ENCODE measurements at regions not wholly inside any gene's neighbourhood (a gene's known extent, or its start where the extent isn't known, plus 50 kb on each side); places are given as distances from the start of the nearest gene placed in this dataset.

DNA sequence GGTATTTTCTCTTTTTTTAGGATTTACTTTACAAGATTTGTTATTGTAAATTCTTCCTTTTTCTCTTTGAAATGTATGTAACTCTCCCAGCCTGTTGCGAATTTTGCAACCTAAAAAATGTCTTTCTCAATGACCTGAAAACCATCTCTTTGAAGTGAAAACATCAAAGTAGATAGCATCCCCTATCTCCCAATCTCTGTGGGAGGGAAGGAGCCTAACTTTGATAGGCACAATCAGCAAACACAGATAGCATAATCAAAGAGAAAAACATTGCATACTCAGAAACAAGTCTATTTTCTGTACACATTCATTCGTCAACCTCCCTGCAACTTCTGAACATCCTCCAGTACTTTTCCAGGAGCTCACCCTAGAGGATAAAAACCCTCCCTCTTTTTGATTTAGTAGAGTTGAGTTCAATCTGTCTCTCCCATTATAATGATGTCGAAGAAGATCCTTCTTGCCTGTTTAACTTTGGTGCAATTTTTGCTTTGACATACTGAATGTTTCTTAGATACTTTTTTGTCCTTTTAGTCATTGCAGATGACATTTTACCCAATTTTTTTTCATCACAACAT is 849.2 kb upstream of the LRFN5 start:
- no peaks in the 10 kb centered on the region for H3K36me3 ChIP-seq
- DNase-seq: no peak
- no peaks in the 10 kb centered on the region for H3K9me3 ChIP-seq
- H3K4me1 ChIP-seq: no peaks in the 10 kb centered on the region
- H3K27me3 ChIP-seq: no peaks in the 10 kb centered on the region
- H3K4me3 ChIP-seq (ENCODE audit: low read depth, low read length): no peak overlapping the region
- TF ChIP-seq, protein P1, sequence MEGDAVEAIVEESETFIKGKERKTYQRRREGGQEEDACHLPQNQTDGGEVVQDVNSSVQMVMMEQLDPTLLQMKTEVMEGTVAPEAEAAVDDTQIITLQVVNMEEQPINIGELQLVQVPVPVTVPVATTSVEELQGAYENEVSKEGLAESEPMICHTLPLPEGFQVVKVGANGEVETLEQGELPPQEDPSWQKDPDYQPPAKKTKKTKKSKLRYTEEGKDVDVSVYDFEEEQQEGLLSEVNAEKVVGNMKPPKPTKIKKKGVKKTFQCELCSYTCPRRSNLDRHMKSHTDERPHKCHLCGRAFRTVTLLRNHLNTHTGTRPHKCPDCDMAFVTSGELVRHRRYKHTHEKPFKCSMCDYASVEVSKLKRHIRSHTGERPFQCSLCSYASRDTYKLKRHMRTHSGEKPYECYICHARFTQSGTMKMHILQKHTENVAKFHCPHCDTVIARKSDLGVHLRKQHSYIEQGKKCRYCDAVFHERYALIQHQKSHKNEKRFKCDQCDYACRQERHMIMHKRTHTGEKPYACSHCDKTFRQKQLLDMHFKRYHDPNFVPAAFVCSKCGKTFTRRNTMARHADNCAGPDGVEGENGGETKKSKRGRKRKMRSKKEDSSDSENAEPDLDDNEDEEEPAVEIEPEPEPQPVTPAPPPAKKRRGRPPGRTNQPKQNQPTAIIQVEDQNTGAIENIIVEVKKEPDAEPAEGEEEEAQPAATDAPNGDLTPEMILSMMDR (IDR thresholded peaks at IDR 0.05; ENCODE audit: low read depth, low read length): no peak

DNA sequence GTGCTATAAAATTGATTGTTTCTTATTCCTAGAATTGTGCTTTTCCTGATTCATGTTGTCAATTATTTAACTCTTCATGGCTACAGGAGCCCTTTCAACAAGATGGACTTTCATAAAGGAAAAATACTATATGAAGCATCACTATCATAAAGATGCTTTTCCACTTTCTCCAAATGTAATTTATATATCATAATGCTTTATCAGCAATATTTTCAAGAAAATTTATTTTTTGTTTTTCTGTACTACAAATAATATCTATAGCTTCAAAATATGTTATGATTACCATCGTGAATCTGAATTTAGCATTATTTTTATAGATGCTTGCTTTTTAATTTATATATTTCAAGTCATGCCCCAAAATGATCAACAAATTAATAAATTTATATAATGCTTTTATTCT is 873.5 kb upstream of the LRFN5 start:
- Histone ChIP-seq H3K27me3 (no peaks in the 10 kb centered on the region), H3K4me1 (no peaks in the 10 kb centered on the region), H3K4me3 (ENCODE audit: low read depth, low read length) (no peak overlapping the region), H3K36me3 (no peaks in the 10 kb centered on the region), H3K9me3 (no peaks in the 10 kb centered on the region)
- no peak for DNase-seq
- TF ChIP-seq, protein P1 (IDR thresholded peaks at IDR 0.05; ENCODE audit: low read depth, low read length): no peak

DNA sequence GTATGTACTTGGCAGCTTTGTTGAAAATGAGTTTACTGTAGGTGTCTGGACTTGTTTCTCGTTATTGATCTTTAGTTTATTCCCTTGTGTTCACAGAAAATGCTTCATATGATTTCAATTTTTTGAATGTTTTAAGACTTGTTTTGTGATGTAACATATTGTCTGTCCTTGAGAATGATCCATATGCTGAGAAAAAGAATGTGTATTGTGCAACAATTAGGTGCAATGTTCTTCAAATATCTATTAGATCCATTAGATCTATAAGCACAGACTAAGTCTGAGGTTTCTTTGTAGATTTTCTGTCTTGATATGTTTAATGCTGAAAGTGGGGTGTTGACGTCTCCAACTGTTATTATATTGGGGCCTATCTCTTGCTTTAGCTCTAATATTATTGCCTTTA is 879.6 kb upstream of the LRFN5 start:
- no peaks in the 10 kb centered on the region for H3K9me3 ChIP-seq
- H3K36me3 ChIP-seq: no peaks in the 10 kb centered on the region
- TF ChIP-seq, protein P1 (IDR thresholded peaks at IDR 0.05; ENCODE audit: low read depth, low read length): no peak
- no peaks in the 10 kb centered on the region for H3K4me1 ChIP-seq
- no peak overlapping the region for H3K4me3 ChIP-seq (ENCODE audit: low read depth, low read length)
- H3K27me3 ChIP-seq: no peaks in the 10 kb centered on the region
- no peak for DNase-seq

DNA sequence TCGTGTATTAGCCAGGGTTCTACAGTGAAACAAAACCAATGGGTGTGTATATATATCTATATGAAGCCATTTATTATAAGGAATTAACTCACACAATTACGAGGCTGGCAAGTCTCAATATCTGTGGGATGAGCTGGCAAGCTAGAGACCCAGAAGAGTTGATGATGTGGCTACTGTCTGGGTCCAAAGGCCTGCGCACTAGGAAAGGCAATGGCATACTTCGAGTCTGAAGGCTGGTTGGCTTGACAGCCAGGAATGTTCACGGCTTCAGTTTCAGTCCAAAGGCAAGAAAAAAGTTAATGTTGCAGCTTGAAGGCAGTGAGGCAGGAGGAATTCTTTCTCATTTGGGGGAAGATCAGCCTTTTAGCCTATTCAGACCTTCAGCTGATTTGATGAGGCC is 893.3 kb upstream of the LRFN5 start:
- peaks cover 3% of the 10 kb centered on the region; the same call in 1 of the 2 replicates for H3K9me3 ChIP-seq
- H3K27me3 ChIP-seq: no peaks in the 10 kb centered on the region
- no peak overlapping the region for H3K4me3 ChIP-seq (ENCODE audit: low read depth, low read length)
- H3K4me1 ChIP-seq: no peaks in the 10 kb centered on the region
- TF ChIP-seq, protein P1 (IDR thresholded peaks at IDR 0.05; ENCODE audit: low read depth, low read length): no peak
- no peak for DNase-seq
- no peaks in the 10 kb centered on the region for H3K36me3 ChIP-seq

DNA sequence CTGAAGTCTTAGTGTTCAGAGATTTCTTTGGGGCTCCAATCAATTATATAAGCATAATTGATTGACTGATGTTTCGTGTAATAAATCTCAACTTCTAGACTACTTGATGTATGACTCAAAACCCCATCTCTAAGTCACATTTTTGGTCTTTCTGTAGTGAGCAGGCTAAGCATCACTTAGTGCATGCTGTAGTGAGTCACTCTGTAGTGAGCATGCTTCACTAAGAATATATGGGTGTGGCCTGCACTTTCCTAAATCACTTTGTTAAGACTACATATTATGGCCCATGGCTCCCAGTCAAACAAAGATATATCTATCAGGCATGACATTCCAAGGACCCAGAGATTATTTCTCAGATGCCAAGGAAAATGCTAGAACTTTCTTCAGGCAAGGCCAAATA is 909.4 kb upstream of the LRFN5 start:
- Histone ChIP-seq H3K9me3 (no peaks in the 10 kb centered on the region; the same call in 1 of the 2 replicates), H3K4me1 (no peaks in the 10 kb centered on the region), H3K4me3 (ENCODE audit: low read depth, low read length) (no peak overlapping the region), H3K27me3 (no peaks in the 10 kb centered on the region), H3K36me3 (no peaks in the 10 kb centered on the region)
- TF ChIP-seq, protein P1 (IDR thresholded peaks at IDR 0.05; ENCODE audit: low read depth, low read length): no peak
- DNase-seq: no peak

DNA sequence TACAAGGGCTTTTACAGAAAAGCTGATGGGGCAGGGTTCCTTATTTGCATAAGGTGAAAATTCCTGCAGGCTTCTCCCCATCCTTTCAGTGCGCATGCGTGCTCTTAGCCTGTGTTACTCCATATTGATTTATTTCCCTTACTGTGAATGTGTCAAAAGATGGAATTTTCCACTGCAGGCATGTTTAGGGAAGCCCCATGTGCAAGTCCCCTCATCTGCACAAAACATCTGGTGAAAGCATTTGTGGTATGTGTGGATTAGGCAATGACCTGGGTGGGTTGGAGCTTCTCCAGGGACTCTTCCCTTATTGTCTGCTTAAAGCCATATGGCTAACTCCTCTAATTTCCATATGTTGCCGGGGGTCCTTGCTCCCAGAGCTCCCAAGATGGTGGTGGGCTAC is 912.7 kb upstream of the LRFN5 start:
- Histone ChIP-seq H3K4me1 (no peaks in the 10 kb centered on the region), H3K9me3 (no peaks in the 10 kb centered on the region; the same call in 1 of the 2 replicates), H3K27me3 (no peaks in the 10 kb centered on the region), H3K4me3 (ENCODE audit: low read depth, low read length) (no peak overlapping the region), H3K36me3 (no peaks in the 10 kb centered on the region)
- TF ChIP-seq, protein P1 (IDR thresholded peaks at IDR 0.05; ENCODE audit: low read depth, low read length): no peak
- DNase-seq: no peak

Measured in BE2C (cell line).